OCI-M2 (cell line): ENCODE measurements at regions not wholly inside any gene's neighbourhood (a gene's known extent, or its start where the extent isn't known, plus 50 kb on each side); places are given as distances from the start of the nearest gene placed in this dataset.
"Not testable (repeated sequence)": the region's sequence is repeated elsewhere in the genome, so short reads cannot be mapped to it uniquely, and the experiment has no call there.

ENCODE experiments used
- DNase-seq: peaks from one replicate; lab custom pipeline; 2025; ENCODE audit not compliant: unreplicated experiment; lab: John Stamatoyannopoulos, UW

- DNase-seq: no peak
Observed at GRCh38 chr7:35970458-35970857, 169.6 kb downstream of the SEPTIN7 start.

GRCh38 chr7:35971133-35971891 is 170.5 kb downstream of the SEPTIN7 start:
- DNase-seq: no peak

GRCh38 chr7:35975851-35976454 is 175.1 kb downstream of the SEPTIN7 start:
- peak; percentile 18 for DNase-seq

- not testable (repeated sequence) for DNase-seq
Observed at GRCh38 chr7:35978816-35979640, 174.0 kb upstream of the EEPD1 start.

- DNase-seq: no peak
Observed at GRCh38 chr7:35982600-35982999, 170.5 kb upstream of the EEPD1 start.

GRCh38 chr7:35983626-35984025 is 169.4 kb upstream of the EEPD1 start:
- no peak for DNase-seq

GRCh38 chr7:35985126-35985754 is 167.8 kb upstream of the EEPD1 start:
- no peak for DNase-seq

GRCh38 chr7:35987016-35987415 is 166.0 kb upstream of the EEPD1 start:
- DNase-seq: no peak

- DNase-seq: no peak
Observed at GRCh38 chr7:35988105-35988504, 164.9 kb upstream of the EEPD1 start.

- no peak for DNase-seq
Observed at GRCh38 chr7:35988818-35989217, 164.2 kb upstream of the EEPD1 start.

- no peak for DNase-seq
Observed at GRCh38 chr7:35991511-35992232, 161.4 kb upstream of the EEPD1 start.

GRCh38 chr7:35992436-35992835 is 160.6 kb upstream of the EEPD1 start:
- no peak for DNase-seq

GRCh38 chr7:35993113-35993512 is 159.9 kb upstream of the EEPD1 start:
- no peak for DNase-seq

- DNase-seq: no peak
Observed at GRCh38 chr7:35993676-35994606, 159.1 kb upstream of the EEPD1 start.

- DNase-seq: no peak
Observed at GRCh38 chr7:35995334-35995733, 157.7 kb upstream of the EEPD1 start.

- DNase-seq: no peak
Observed at GRCh38 chr7:35998481-35998880, 154.6 kb upstream of the EEPD1 start.

- no peak for DNase-seq
Observed at GRCh38 chr7:36001546-36001945, 151.5 kb upstream of the EEPD1 start.

- DNase-seq: no peak
Observed at GRCh38 chr7:36002900-36003299, 150.2 kb upstream of the EEPD1 start.

GRCh38 chr7:36003343-36003742 is 149.7 kb upstream of the EEPD1 start:
- DNase-seq: no peak

GRCh38 chr7:36005293-36005692 is 147.8 kb upstream of the EEPD1 start:
- no peak for DNase-seq
